Peyer's patch (tissue), 4 donors: ENCODE measurements at regions not wholly inside any gene's neighbourhood (a gene's known extent, or its start where the extent isn't known, plus 50 kb on each side); places are given as distances from the start of the nearest gene placed in this dataset.
"Not testable (repeated sequence)": the region's sequence is repeated elsewhere in the genome, so short reads cannot be mapped to it uniquely, and the experiment has no call there.

Experiments
- POLR2A ChIP-seq, 2 donors: fragments of 450-650 bp; IDR thresholded peaks; one replicate each; pipeline ENCODE4 v1.5.1; 2017; ENCODE audit warnings: antibody characterized with exemption in 2 of 2, mild to moderate bottlenecking in 2 of 2, moderate library complexity in 2 of 2
- TF ChIP-seq, protein P1 (sequence below), 6 experiments: fragments of 450-650 bp in 4 of 6; fragments of 200-600 bp in 2 of 6; sonication (generic) in 1 of 6; IDR thresholded peaks; one replicate each; pipeline ENCODE4 v1.5.1; 2017 to 2019; ENCODE audit warnings: antibody characterized with exemption in 6 of 6, mild to moderate bottlenecking in 3 of 6, moderate library complexity in 1 of 6

DNA sequence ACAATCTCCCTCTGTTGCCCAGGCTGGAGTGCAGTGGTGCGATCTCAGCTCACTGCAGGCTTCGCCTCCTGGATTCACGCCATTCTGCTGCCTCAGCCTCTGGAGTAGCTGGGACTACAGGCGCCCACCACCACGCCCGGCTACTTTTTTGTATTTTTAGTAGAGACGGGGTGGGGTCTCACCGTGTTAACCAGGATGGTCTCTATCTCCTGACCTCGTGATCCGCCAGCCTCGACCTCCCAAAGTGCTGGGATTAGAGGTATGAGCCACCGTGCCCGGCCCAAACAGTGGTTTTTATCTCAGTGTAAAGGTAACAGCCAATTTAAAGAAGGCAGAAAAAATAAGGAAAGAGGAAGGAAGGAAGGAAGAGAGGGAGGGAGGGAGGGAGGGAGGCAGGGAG lies 288.5 kb upstream of the CDH19 start:
- TF ChIP-seq, protein P1, sequence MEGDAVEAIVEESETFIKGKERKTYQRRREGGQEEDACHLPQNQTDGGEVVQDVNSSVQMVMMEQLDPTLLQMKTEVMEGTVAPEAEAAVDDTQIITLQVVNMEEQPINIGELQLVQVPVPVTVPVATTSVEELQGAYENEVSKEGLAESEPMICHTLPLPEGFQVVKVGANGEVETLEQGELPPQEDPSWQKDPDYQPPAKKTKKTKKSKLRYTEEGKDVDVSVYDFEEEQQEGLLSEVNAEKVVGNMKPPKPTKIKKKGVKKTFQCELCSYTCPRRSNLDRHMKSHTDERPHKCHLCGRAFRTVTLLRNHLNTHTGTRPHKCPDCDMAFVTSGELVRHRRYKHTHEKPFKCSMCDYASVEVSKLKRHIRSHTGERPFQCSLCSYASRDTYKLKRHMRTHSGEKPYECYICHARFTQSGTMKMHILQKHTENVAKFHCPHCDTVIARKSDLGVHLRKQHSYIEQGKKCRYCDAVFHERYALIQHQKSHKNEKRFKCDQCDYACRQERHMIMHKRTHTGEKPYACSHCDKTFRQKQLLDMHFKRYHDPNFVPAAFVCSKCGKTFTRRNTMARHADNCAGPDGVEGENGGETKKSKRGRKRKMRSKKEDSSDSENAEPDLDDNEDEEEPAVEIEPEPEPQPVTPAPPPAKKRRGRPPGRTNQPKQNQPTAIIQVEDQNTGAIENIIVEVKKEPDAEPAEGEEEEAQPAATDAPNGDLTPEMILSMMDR (IDR thresholded peaks at IDR 0.05), result not testable (repeated sequence)
- TF ChIP-seq POLR2A (IDR thresholded peaks at IDR 0.05), result not testable (repeated sequence)
